Esophagus muscularis mucosa (tissue), 4 donors: ENCODE measurements at regions not wholly inside any gene's neighbourhood (a gene's known extent, or its start where the extent isn't known, plus 50 kb on each side); places are given as distances from the start of the nearest gene placed in this dataset.

ENCODE experiments used
- EP300 ChIP-seq: sonication (generic); formaldehyde crosslinking; IDR thresholded peaks from one replicate; pipeline ENCODE4 v1.6.1; 2017; ENCODE audit warnings: antibody characterized with exemption
- POLR2A ChIP-seq: fragments of 450-650 bp; IDR thresholded peaks from one replicate; pipeline ENCODE4 v1.6.1; 2017; ENCODE audit warnings: antibody characterized with exemption, moderate library complexity, mild to moderate bottlenecking, low read depth
- POLR2AphosphoS5 ChIP-seq, 2 donors: sonication (generic); formaldehyde crosslinking; IDR thresholded peaks; one replicate each; pipeline ENCODE4 v1.6.1; 2017; ENCODE audit warnings: antibody characterized with exemption in 2 of 2
- TF ChIP-seq, protein P1 (sequence below), 3 experiments: fragments of 200-600 bp in 2 of 3; fragments of 450-650 bp in 1 of 3; sonication (generic) in 2 of 3; IDR thresholded peaks; one replicate each; pipeline ENCODE4 v1.5.1; 2017 to 2019; ENCODE audit warnings: antibody characterized with exemption in 3 of 3, mild to moderate bottlenecking in 2 of 3, moderate library complexity in 1 of 3

DNA sequence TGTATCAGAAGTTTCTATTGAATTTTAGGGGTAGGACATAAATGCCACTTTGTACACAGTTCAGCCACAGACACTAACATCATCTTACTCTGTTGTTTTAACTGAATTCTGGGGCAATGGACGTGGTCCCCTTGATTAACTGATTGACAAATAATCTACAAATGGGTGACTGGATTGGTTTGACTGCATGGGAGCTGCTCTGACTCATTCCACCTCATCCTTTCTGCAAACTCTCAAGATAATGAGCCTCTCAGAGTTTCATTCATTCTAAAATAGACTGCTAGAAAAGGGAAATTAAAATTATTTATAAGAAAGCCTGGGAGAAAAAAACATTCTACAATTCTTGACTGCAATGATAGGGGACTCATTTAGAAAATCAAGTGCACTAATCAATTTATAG is 570.4 kb upstream of the SEL1L start:
- TF ChIP-seq, protein P1, sequence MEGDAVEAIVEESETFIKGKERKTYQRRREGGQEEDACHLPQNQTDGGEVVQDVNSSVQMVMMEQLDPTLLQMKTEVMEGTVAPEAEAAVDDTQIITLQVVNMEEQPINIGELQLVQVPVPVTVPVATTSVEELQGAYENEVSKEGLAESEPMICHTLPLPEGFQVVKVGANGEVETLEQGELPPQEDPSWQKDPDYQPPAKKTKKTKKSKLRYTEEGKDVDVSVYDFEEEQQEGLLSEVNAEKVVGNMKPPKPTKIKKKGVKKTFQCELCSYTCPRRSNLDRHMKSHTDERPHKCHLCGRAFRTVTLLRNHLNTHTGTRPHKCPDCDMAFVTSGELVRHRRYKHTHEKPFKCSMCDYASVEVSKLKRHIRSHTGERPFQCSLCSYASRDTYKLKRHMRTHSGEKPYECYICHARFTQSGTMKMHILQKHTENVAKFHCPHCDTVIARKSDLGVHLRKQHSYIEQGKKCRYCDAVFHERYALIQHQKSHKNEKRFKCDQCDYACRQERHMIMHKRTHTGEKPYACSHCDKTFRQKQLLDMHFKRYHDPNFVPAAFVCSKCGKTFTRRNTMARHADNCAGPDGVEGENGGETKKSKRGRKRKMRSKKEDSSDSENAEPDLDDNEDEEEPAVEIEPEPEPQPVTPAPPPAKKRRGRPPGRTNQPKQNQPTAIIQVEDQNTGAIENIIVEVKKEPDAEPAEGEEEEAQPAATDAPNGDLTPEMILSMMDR (IDR thresholded peaks at IDR 0.05): no peak
- TF ChIP-seq POLR2A: no peak
- TF ChIP-seq POLR2AphosphoS5 (IDR thresholded peaks at IDR 0.05): no peak
- no peak for TF ChIP-seq EP300
